Left lung (tissue), 4 donors: ENCODE measurements at regions not wholly inside any gene's neighbourhood (a gene's known extent, or its start where the extent isn't known, plus 50 kb on each side); places are given as distances from the start of the nearest gene placed in this dataset.
"Not testable (repeated sequence)": the region's sequence is repeated elsewhere in the genome, so short reads cannot be mapped to it uniquely, and the experiment has no call there.

Experiments used
- ATAC-seq: fragments of 200-7000 bp; cut with Tn5 transposase; one replicate; pipeline ENCODE4 v1.9.1; 2020; ENCODE audit warnings: moderate library complexity
- DNase-seq, 4 donors: peaks; one replicate each; pipeline ENCODE4 v3.0.0-alpha.2; 2013 to 2020
- H3K27ac ChIP-seq, 2 donors: fragments of 200-600 bp; sonication (generic) in 1 of 2; one replicate each; pipeline versions ENCODE4 v1.5.0 to v1.8.0; 2020 to 2021
- H3K27me3 ChIP-seq, 2 donors: fragments of 200-600 bp; sonication (generic) in 1 of 2; one replicate each; pipeline versions ENCODE4 v1.5.0 to v1.8.0; 2020 to 2021
- H3K36me3 ChIP-seq, 2 donors: fragments of 200-600 bp; sonication (generic) in 1 of 2; one replicate each; pipeline versions ENCODE4 v1.5.0 to v1.8.0; 2020 to 2021
- H3K4me1 ChIP-seq, 2 donors: fragments of 200-600 bp; one replicate each; pipeline ENCODE4 v1.8.0; 2021
- H3K4me3 ChIP-seq, 2 donors: fragments of 200-600 bp; sonication (generic) in 1 of 2; one replicate each; pipeline versions ENCODE4 v1.5.0 to v1.8.0; 2020 to 2021; ENCODE audit warnings: mild to moderate bottlenecking in 1 of 2
- H3K9me3 ChIP-seq, 2 donors: fragments of 200-600 bp; sonication (generic) in 1 of 2; one replicate each; pipeline versions ENCODE4 v1.5.0 to v1.8.0; 2020 to 2021
- CTCF ChIP-seq, 2 donors: fragments of 200-600 bp; sonication (generic) in 1 of 2; IDR thresholded peaks; one replicate each; pipeline versions ENCODE4 v1.5.0 to v1.8.0; 2021; ENCODE audit warnings: antibody characterized with exemption in 2 of 2
- intact Hi-C, 2 donors: fragments of 100-400 bp; cut with DNase I; formaldehyde crosslinking; loops; one replicate each; pipeline versions ENCODE4 v1.11.2 to v1.14.2; 2022
- donor health status: DM: no; HTN: yes; CAD: no.
- donor health status: DM: no; HTN: no; CAD: no.

- no peak overlapping the region for H3K4me3 ChIP-seq
- no peaks in the 10 kb centered on the region for H3K4me1 ChIP-seq
- intact Hi-C loops: no loop called here
- no peaks in the 10 kb centered on the region for H3K9me3 ChIP-seq
- peaks cover 4% of the 10 kb centered on the region in 2 donors for H3K27me3 ChIP-seq
- H3K36me3 ChIP-seq: no peaks in the 10 kb centered on the region
- ATAC-seq: no peak
- no peak overlapping the region for H3K27ac ChIP-seq
- DNase-seq: no peak
- no peak for TF ChIP-seq CTCF (IDR thresholded peaks at IDR 0.05)
Measured at GRCh38 chr20:51931371-51931781, 129.1 kb upstream of the SALL4 start.

- H3K4me1 ChIP-seq: no peaks in the 10 kb centered on the region
- no peak for TF ChIP-seq CTCF (IDR thresholded peaks at IDR 0.05)
- H3K9me3 ChIP-seq: no peaks in the 10 kb centered on the region
- no peak for ATAC-seq
- no peak for DNase-seq
- peaks cover 4% of the 10 kb centered on the region in 2 donors for H3K27me3 ChIP-seq
- no peaks in the 10 kb centered on the region for H3K36me3 ChIP-seq
- H3K27ac ChIP-seq: no peak overlapping the region
- H3K4me3 ChIP-seq: no peak overlapping the region
- intact Hi-C loops: no loop called here
Measured at GRCh38 chr20:51930775-51931174, 128.5 kb upstream of the SALL4 start.

GRCh38 chr20:51928931-51929330 is 126.6 kb upstream of the SALL4 start:
- DNase-seq: no peak
- H3K9me3 ChIP-seq: no peaks in the 10 kb centered on the region
- H3K27me3 ChIP-seq: peaks cover 0 to 4% of the 10 kb centered on the region in 2 donors
- no peak for ATAC-seq
- no peak for TF ChIP-seq CTCF (IDR thresholded peaks at IDR 0.05)
- no peaks in the 10 kb centered on the region for H3K4me1 ChIP-seq
- no peak overlapping the region for H3K27ac ChIP-seq
- no peaks in the 10 kb centered on the region for H3K36me3 ChIP-seq
- intact Hi-C loops: no loop called here
- H3K4me3 ChIP-seq: no peak overlapping the region

- ATAC-seq, intact Hi-C loops, H3K36me3 ChIP-seq, DNase-seq, H3K4me1 ChIP-seq, H3K4me3 ChIP-seq, H3K9me3 ChIP-seq, H3K27ac ChIP-seq, H3K27me3 ChIP-seq: not testable (repeated sequence)
Measured at GRCh38 chr20:51927970-51928369, 125.6 kb upstream of the SALL4 start.

DNA sequence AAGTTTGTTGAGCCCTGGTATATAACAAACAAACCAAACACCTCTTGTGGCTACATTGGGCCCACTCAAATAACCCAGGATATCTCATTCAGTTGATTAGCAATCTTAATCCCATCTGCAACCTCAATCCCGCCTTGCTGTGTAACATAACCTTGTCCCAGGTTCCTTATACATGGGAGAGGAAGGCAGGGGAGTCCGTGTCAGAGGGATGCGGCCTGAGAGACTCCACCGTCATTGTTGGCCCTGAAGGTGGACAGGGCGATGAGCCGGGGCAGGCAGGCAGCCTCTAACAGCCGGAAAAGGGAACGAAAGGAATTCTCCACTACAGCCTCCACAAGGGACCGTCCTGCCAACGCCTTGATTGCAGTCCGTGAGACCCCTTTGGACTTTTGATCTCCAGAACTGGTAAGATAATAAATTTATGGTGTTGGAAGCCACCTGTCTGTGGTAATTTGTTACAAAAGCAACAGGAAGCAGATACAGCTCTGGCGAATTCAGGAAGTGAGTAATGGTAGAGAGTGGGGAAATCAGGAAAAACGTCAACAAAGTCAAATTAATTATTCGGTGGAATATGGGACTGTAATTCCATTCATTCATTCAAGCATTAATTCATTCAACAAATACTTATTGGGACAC is 124.5 kb upstream of the SALL4 start:
- DNase-seq (no peak), ATAC-seq (no peak)
- Histone ChIP-seq H3K9me3 (no peaks in the 10 kb centered on the region), H3K27me3 (no peaks in the 10 kb centered on the region), H3K36me3 (no peaks in the 10 kb centered on the region), H3K4me1 (no peaks in the 10 kb centered on the region), H3K27ac (no peak overlapping the region), H3K4me3 (no peak overlapping the region)
- intact Hi-C loops: no loop called here
- TF ChIP-seq CTCF (IDR thresholded peaks at IDR 0.05): no peak

GRCh38 chr20:51924509-51924908 is 122.2 kb upstream of the SALL4 start:
- intact Hi-C loops: no loop called here
- ATAC-seq: no peak

More at GRCh38 chr20:51924509-51924908, 122.2 kb upstream of the SALL4 start:
- no peaks in the 10 kb centered on the region for H3K9me3 ChIP-seq
- H3K27ac ChIP-seq: no peak overlapping the region
- no peak overlapping the region for H3K4me3 ChIP-seq
- no peaks in the 10 kb centered on the region for H3K36me3 ChIP-seq
- no peaks in the 10 kb centered on the region for H3K27me3 ChIP-seq
- no peak for TF ChIP-seq CTCF (IDR thresholded peaks at IDR 0.05)
- H3K4me1 ChIP-seq: no peaks in the 10 kb centered on the region
- no peak for DNase-seq
